K562 (cell line): ENCODE measurements at regions not wholly inside any gene's neighbourhood (a gene's known extent, or its start where the extent isn't known, plus 50 kb on each side); places are given as distances from the start of the nearest gene placed in this dataset.

Experiments
- ATAC-seq: fragments of 200-7000 bp; cut with Tn5 transposase; 3 replicates; pipeline ENCODE4 v1.9.1; 2020; ENCODE audit warnings: moderate library complexity
- BruUV-seq: library from RNA; stranded (reverse); fragments of 400-500 nt; replicated peaks from 2 replicates; lab custom pipeline; 2021; lab: Mats Ljungman, UMichigan
- CTCF ChIA-PET: fragments of 300-600 bp; formaldehyde crosslinking; extraction: SDS; loops from one replicate; lab custom pipeline; 2021; ENCODE audit warnings: low intra/inter-chr PET ratio; lab: Yijun Ruan, JAX
- POLR2A ChIA-PET: fragments of 300-600, 350-650 bp; sonication (Branson Sonifier 250); formaldehyde crosslinking; extraction: SDS; loops from one replicate; lab custom pipeline; 2021; ENCODE audit warnings: antibody characterized with exemption, inconsistent platforms; lab: Yijun Ruan, JAX
- DNase-seq, 4 experiments: peaks; one replicate each; pipeline versions ENCODE4 v3.0.0 to v3.0.0-alpha.2; 2011 to 2018; ENCODE audit warnings: low spot score in 3 of 4, mixed read lengths in 3 of 4; ENCODE audit errors: extremely low read depth in 1 of 4
- FAIRE-seq: peaks from 2 replicates; lab custom pipeline; 2011; peaks lifted over from hg19 to GRCh38; lab: Jason Lieb, UNC
- H2AFZ ChIP-seq: 2 replicates; pipeline ENCODE4 v1.6.0; 2011; ENCODE audit warnings: low read depth, low read length, control low read depth, inconsistent platforms
- H3K27ac ChIP-seq: fragments of 200-600 bp; 3 replicates; pipeline ENCODE4 v1.8.0; 2011; ENCODE audit warnings: low read depth, mild to moderate bottlenecking, control low read depth, inconsistent platforms, low read length, moderate library complexity, mixed read lengths; ENCODE audit errors: extremely low read depth
- H3K27me3 ChIP-seq, 2 experiments: fragments of 300-600 bp in 1 of 2; 2 replicates in 1 of 2; 3 replicates in 1 of 2; pipeline versions ENCODE4 v1.6.0 to v1.8.0; 2011; ENCODE audit warnings: inconsistent platforms in 2 of 2, low read length in 2 of 2, mild to moderate bottlenecking in 1 of 2, mixed read lengths in 1 of 2, moderate library complexity in 1 of 2; ENCODE audit not compliant: control insufficient read depth in 2 of 2, insufficient read depth in 2 of 2
- H3K36me3 ChIP-seq: fragments of 300-600 bp; 3 replicates; pipeline ENCODE4 v1.8.0; 2011; ENCODE audit warnings: mild to moderate bottlenecking, low read length, inconsistent platforms; ENCODE audit not compliant: control insufficient read depth, insufficient read depth
- H3K4me1 ChIP-seq, 2 experiments: fragments of 200-600 bp in 1 of 2; replicated peaks in 1 of 2; 2 replicates in 1 of 2; 3 replicates in 1 of 2; pipeline versions ENCODE4 v1.5.1 to v1.8.0; 2011; ENCODE audit warnings: inconsistent platforms in 2 of 2, low read length in 2 of 2, mild to moderate bottlenecking in 1 of 2, mixed read lengths in 1 of 2, moderate library complexity in 1 of 2; ENCODE audit not compliant: control insufficient read depth in 2 of 2, insufficient read depth in 2 of 2
- H3K4me2 ChIP-seq: 2 replicates; pipeline ENCODE4 v1.6.1; 2011; ENCODE audit warnings: low read length, control low read depth, inconsistent platforms, mixed read lengths; ENCODE audit not compliant: insufficient read depth
- H3K4me3 ChIP-seq: fragments of 200-600 bp; sonication (generic), shearing (Covaris generic); 2 replicates; pipeline ENCODE4 v1.5.1; 2016; ENCODE audit warnings: control low read depth, inconsistent platforms
- H3K79me2 ChIP-seq: fragments of 200-600 bp; 3 replicates; pipeline ENCODE4 v1.8.0; 2011; ENCODE audit warnings: low read length, inconsistent platforms; ENCODE audit not compliant: control insufficient read depth, insufficient read depth
- H3K9ac ChIP-seq, 2 experiments: 2 replicates each; pipeline versions ENCODE4 v1.6.0 to v1.6.1; 2011; ENCODE audit warnings: low read depth in 2 of 2, low read length in 2 of 2, control low read depth in 1 of 2, inconsistent platforms in 1 of 2, mild to moderate bottlenecking in 1 of 2, mixed read lengths in 1 of 2; ENCODE audit not compliant: insufficient read depth in 1 of 2
- H3K9me1 ChIP-seq: one replicate; pipeline ENCODE4 v1.6.0; 2011; ENCODE audit warnings: inconsistent platforms, mild to moderate bottlenecking, low read length, moderate library complexity; ENCODE audit not compliant: control insufficient read depth, insufficient read depth
- H3K9me3 ChIP-seq: replicated peaks from 2 replicates; pipeline ENCODE4 v1.5.1; 2011; ENCODE audit warnings: low read depth, low read length, inconsistent platforms; ENCODE audit not compliant: control insufficient read depth, insufficient read depth
- H4K20me1 ChIP-seq: replicated peaks from 2 replicates; pipeline ENCODE4 v1.6.1; 2011; ENCODE audit warnings: low read length, inconsistent platforms, mixed read lengths; ENCODE audit not compliant: control insufficient read depth, insufficient read depth
- ETS2 ChIP-seq: IDR thresholded peaks from 2 replicates; pipeline ENCODE4 v1.6.1; 2016; ENCODE audit warnings: borderline replicate concordance, missing genetic modification characterization, mild to moderate bottlenecking, moderate library complexity, missing compliant biosample characterization; ENCODE audit not compliant: poor library complexity, severe bottlenecking
- MTA3 ChIP-seq: fragments of 450-650 bp; formaldehyde crosslinking; IDR thresholded peaks from 2 replicates; pipeline ENCODE4 v1.6.1; 2017; ENCODE audit warnings: mild to moderate bottlenecking, borderline replicate concordance
- XRCC5 ChIP-seq: fragments of 200-400 bp; formaldehyde crosslinking; IDR thresholded peaks from 2 replicates; pipeline ENCODE4 v1.6.1; 2017; ENCODE audit warnings: low read depth, mild to moderate bottlenecking, low read length
- ZNF384 ChIP-seq: IDR thresholded peaks from 2 replicates; pipeline ENCODE4 v1.6.1; 2012; ENCODE audit warnings: low read depth, low read length, improper control_type of control experiment
- ZNF609 ChIP-seq: sonication (generic); formaldehyde crosslinking; IDR thresholded peaks from 2 replicates; pipeline ENCODE4 v1.8.1; 2023; ENCODE audit warnings: missing genetic modification reagents, mild to moderate bottlenecking, borderline replicate concordance
- WGBS: fragments of 100-300 bp; shearing (Covaris generic); methylation state at CpG from one replicate; pipeline ENCODE4 v1.1.6; 2016; ENCODE audit warnings: low coverage, mixed read lengths; ENCODE audit not compliant: insufficient coverage; ENCODE audit errors: missing lambda C conversion rate; 5-methylcytosine and 5-hydroxymethylcytosine counted together
- in situ Hi-C: fragments of 300-500 bp; cut with MboI; formaldehyde crosslinking; loops from 4 replicates; pipeline ENCODE4 v1.15.0; 2018; ENCODE audit warnings: inconsistent platforms, mixed read lengths
- intact Hi-C: fragments of 100-400 bp; cut with micrococcal nuclease; formaldehyde crosslinking; loops from 2 replicates; pipeline ENCODE4 v1.14.2; 2022

- H3K9ac ChIP-seq, result no peak overlapping the region
- CTCF ChIA-PET, result no interaction called here
- H3K4me1 ChIP-seq, result no peaks in the 10 kb centered on the region
- no peak for DNase-seq
- no peaks in the 10 kb centered on the region for H4K20me1 ChIP-seq
- FAIRE-seq, result no peak
- H3K27ac ChIP-seq, result no peak overlapping the region
- no peaks in the 10 kb centered on the region for H3K36me3 ChIP-seq
- no peak for TF ChIP-seq ZNF384
- TF ChIP-seq ZNF609, result no peak
- no peak for TF ChIP-seq MTA3
- no peak for TF ChIP-seq XRCC5
- no peak for TF ChIP-seq ETS2
- TF ChIP-seq, all 486 proteins: peak for 0
- BruUV-seq, result no TSS peak
- Histone ChIP-seq H3K27me3 (no peaks in the 10 kb centered on the region), H3K79me2 (no peaks in the 10 kb centered on the region), H3K9me1 (no peaks in the 10 kb centered on the region), H3K4me3 (no peak overlapping the region), H2AFZ (no peak overlapping the region), H3K9me3 (no peaks in the 10 kb centered on the region; the same call in 1 of the 2 replicates), H3K4me2 (no peak overlapping the region)
- 0% methylated on average over 2 of the region's 2 CpGs for WGBS
- no peak for ATAC-seq
- in situ Hi-C loops, result no loop called here
- POLR2A ChIA-PET, result no interaction called here
- intact Hi-C loops, result no loop called here
These were observed 246.1 kb downstream of the ZIC1 start for GRCh38 chr3:147655236-147655635.
